Stimulated activated CD4-positive, alpha-beta T cell treated with anti-CD3 and anti-CD28 coated beads, Interleukin-12 subunit alpha, Interleukin-12 subunit beta, amount 100 ng/mL, for 48 hours (primary cell): ENCODE measurements at regions not wholly inside any gene's neighbourhood (a gene's known extent, or its start where the extent isn't known, plus 50 kb on each side); places are given as distances from the start of the nearest gene placed in this dataset.
"Not testable (repeated sequence)": the region's sequence is repeated elsewhere in the genome, so short reads cannot be mapped to it uniquely, and the experiment has no call there.

ENCODE experiments used
- DNase-seq, 3 donors: peaks; one replicate each; pipeline ENCODE4 v3.0.0-alpha.2; 2020; ENCODE audit warnings: low read depth in 2 of 3, low spot score in 1 of 3

GRCh38 chr4:104002318-104002717 is 282.5 kb upstream of the TACR3 start:
- DNase-seq = not testable (repeated sequence)

GRCh38 chr4:103998756-103999155 is 279.0 kb upstream of the TACR3 start:
- no peak for DNase-seq

GRCh38 chr4:103996637-103997036 is 276.9 kb upstream of the TACR3 start:
- DNase-seq = no peak

GRCh38 chr4:103996064-103996463 is 276.3 kb upstream of the TACR3 start:
- DNase-seq = no peak

- DNase-seq = no peak
These were observed 274.3 kb upstream of the TACR3 start for GRCh38 chr4:103994059-103994458.

- no peak for DNase-seq
These were observed 262.7 kb upstream of the TACR3 start for GRCh38 chr4:103982454-103982853.

GRCh38 chr4:103948244-103949018 is 228.6 kb upstream of the TACR3 start:
- DNase-seq = no peak

- no peak for DNase-seq
These were observed 227.8 kb upstream of the TACR3 start for GRCh38 chr4:103947617-103948016.

- DNase-seq = not testable (repeated sequence)
These were observed 227.0 kb upstream of the TACR3 start for GRCh38 chr4:103946621-103947268.

GRCh38 chr4:103938488-103938887 is 218.7 kb upstream of the TACR3 start:
- DNase-seq = no peak

- DNase-seq = no peak
These were observed 216.9 kb upstream of the TACR3 start for GRCh38 chr4:103936653-103937145.

- peak in 1 of 3 donors; percentile 25 for DNase-seq
These were observed 214.5 kb upstream of the TACR3 start for GRCh38 chr4:103934178-103934789.

- DNase-seq = no peak
These were observed 208.6 kb upstream of the TACR3 start for GRCh38 chr4:103928370-103928769.

GRCh38 chr4:103923551-103923950 is 203.8 kb upstream of the TACR3 start:
- no peak for DNase-seq

GRCh38 chr4:103918214-103918613 is 198.4 kb upstream of the TACR3 start:
- DNase-seq = no peak

GRCh38 chr4:103915224-103915869 is 195.6 kb upstream of the TACR3 start:
- no peak for DNase-seq

- no peak for DNase-seq
These were observed 187.6 kb upstream of the TACR3 start for GRCh38 chr4:103907414-103907813.

- DNase-seq = no peak
These were observed 184.3 kb upstream of the TACR3 start for GRCh38 chr4:103904123-103904522.

- no peak for DNase-seq
These were observed 182.9 kb upstream of the TACR3 start for GRCh38 chr4:103902730-103903129.

GRCh38 chr4:103895876-103896465 is 176.2 kb upstream of the TACR3 start:
- DNase-seq = no peak

- DNase-seq = no peak
These were observed 172.8 kb upstream of the TACR3 start for GRCh38 chr4:103892586-103892985.
